ENCODE measurements at regions not wholly inside any gene's neighbourhood (a gene's known extent, or its start where the extent isn't known, plus 50 kb on each side); places are given as distances from the start of the nearest gene placed in this dataset.

GRCh38 chr3:82128271-82128670 lies 366.8 kb upstream of the GBE1 start (continued):
- TF ChIP-seq ZBTB17 (CRISPR knock-in tag; IDR thresholded peaks at IDR 0.05) (no peak), ZNF253 (CRISPR knock-in tag; conservative IDR thresholded peaks at IDR 0.05) (no peak), E2F3 (CRISPR knock-in tag; IDR thresholded peaks at IDR 0.05) (no peak), MBD2 (IDR thresholded peaks at IDR 0.05; ENCODE audit: borderline replicate concordance, low read depth) (no peak)

GRCh38 chr3:82122554-82123345 lies 361.3 kb upstream of the GBE1 start:
- FAIRE-seq (no peak), ATAC-seq (no peak), DNase-seq (ENCODE audit: extremely low read depth in 1 of 4, low spot score in 3 of 4) (no peak)
- H3K4me2 ChIP-seq (ENCODE audit: insufficient read depth, low read length) = no peak overlapping the region
- H3K4me1 ChIP-seq (replicated peaks in 1 of 2; ENCODE audit: control insufficient read depth in 2 of 2, insufficient read depth in 2 of 2, low read length in 2 of 2) = no peaks in the 10 kb centered on the region
- H3K27me3 ChIP-seq (ENCODE audit: control insufficient read depth in 2 of 2, insufficient read depth in 2 of 2, low read length in 2 of 2) = no peaks in the 10 kb centered on the region
- H3K36me3 ChIP-seq (ENCODE audit: control insufficient read depth, insufficient read depth, low read length) = no peaks in the 10 kb centered on the region
- no peaks in the 10 kb centered on the region for H4K20me1 ChIP-seq (replicated peaks; ENCODE audit: control insufficient read depth, insufficient read depth, low read length)
- in situ Hi-C loops (cut with MboI) (no loop called here), intact Hi-C loops (cut with micrococcal nuclease) (no loop called here)
- no peaks in the 10 kb centered on the region for H3K9me1 ChIP-seq (ENCODE audit: control insufficient read depth, insufficient read depth, low read length)
- BruUV-seq (replicated peaks) = no TSS peak
- H3K9me3 ChIP-seq (replicated peaks; ENCODE audit: control insufficient read depth, insufficient read depth, low read depth, low read length) = no peaks in the 10 kb centered on the region
- ChIA-PET POLR2A (no interaction called here), CTCF (ENCODE audit: low intra/inter-chr PET ratio) (no interaction called here)
- no peak overlapping the region for H3K4me3 ChIP-seq
- no peak overlapping the region for H2AFZ ChIP-seq (ENCODE audit: low read depth, low read length)
- no peak overlapping the region for H3K27ac ChIP-seq (ENCODE audit: extremely low read depth, low read depth, low read length)
- WGBS (ENCODE audit: insufficient coverage, low coverage, missing lambda C conversion rate) = under 1% methylated on average over 7 of the region's 7 CpGs
- no peaks in the 10 kb centered on the region for H3K79me2 ChIP-seq (ENCODE audit: control insufficient read depth, insufficient read depth, low read length)
- H3K9ac ChIP-seq (ENCODE audit: insufficient read depth in 1 of 2, low read depth in 2 of 2, low read length in 2 of 2) = no peak overlapping the region
- TF ChIP-seq ATF2 (CRISPR knock-in tag; IDR thresholded peaks at IDR 0.05) (no peak), RUNX1 (IDR thresholded peaks at IDR 0.05; ENCODE audit: low read depth) (no peak), ZNF778 (CRISPR knock-in tag; IDR thresholded peaks at IDR 0.05) (no peak), RNF2 (IDR thresholded peaks at IDR 0.05) (no peak), ZKSCAN8 (CRISPR knock-in tag; IDR thresholded peaks at IDR 0.05) (no peak), CHAMP1 (IDR thresholded peaks at IDR 0.05) (no peak), NFYB (IDR thresholded peaks at IDR 0.05; ENCODE audit: extremely low read depth, insufficient read length) (no peak), FUS (optimal IDR thresholded peaks at IDR 0.05; ENCODE audit: low read depth, low read length) (no peak), KDM5B (IDR thresholded peaks at IDR 0.05; ENCODE audit: insufficient replicate concordance, low read depth, low read length) (no peak), CXXC5 (CRISPR knock-in tag; IDR thresholded peaks at IDR 0.05) (no peak), CBX5 (IDR thresholded peaks at IDR 0.05; ENCODE audit: borderline replicate concordance, low read depth) (no peak), TAF15 (IDR thresholded peaks at IDR 0.05; ENCODE audit: low read depth, low read length) (no peak), POLR2B (IDR thresholded peaks at IDR 0.05; ENCODE audit: low read depth, partially characterized antibody) (no peak), MLLT1 (IDR thresholded peaks at IDR 0.05) (no peak)
